ENCODE measurements at regions not wholly inside any gene's neighbourhood (a gene's known extent, or its start where the extent isn't known, plus 50 kb on each side); places are given as distances from the start of the nearest gene placed in this dataset.

GRCh38 chr6:164294047-164294784, 879.7 kb downstream of the QKI start:
- no peak for DNase-seq (ENCODE audit: low read depth)
- no peak overlapping the region for H3K4me3 ChIP-seq (replicated peaks; ENCODE audit: low read depth, low read length)
- no peak for TF ChIP-seq CTCF (IDR thresholded peaks at IDR 0.05; ENCODE audit: low read length, missing control alignments)

GRCh38 chr6:164291224-164291623, 876.7 kb downstream of the QKI start:
- no peak overlapping the region for H3K4me3 ChIP-seq (replicated peaks; ENCODE audit: low read depth, low read length)
- DNase-seq (ENCODE audit: low read depth) = no peak
- TF ChIP-seq CTCF (IDR thresholded peaks at IDR 0.05; ENCODE audit: low read length, missing control alignments) = no peak

GRCh38 chr6:164290101-164290500, 875.6 kb downstream of the QKI start:
- no peak for DNase-seq (ENCODE audit: low read depth)
- H3K4me3 ChIP-seq (replicated peaks; ENCODE audit: low read depth, low read length) = no peak overlapping the region
- no peak for TF ChIP-seq CTCF (IDR thresholded peaks at IDR 0.05; ENCODE audit: low read length, missing control alignments)

GRCh38 chr6:164286011-164286410, 871.5 kb downstream of the QKI start:
- no peak overlapping the region for H3K4me3 ChIP-seq (replicated peaks; ENCODE audit: low read depth, low read length)
- no peak for TF ChIP-seq CTCF (IDR thresholded peaks at IDR 0.05; ENCODE audit: low read length, missing control alignments)
- peak; percentile 40 for DNase-seq (ENCODE audit: low read depth)

- no peak for DNase-seq (ENCODE audit: low read depth)
- H3K4me3 ChIP-seq (replicated peaks; ENCODE audit: low read depth, low read length) = no peak overlapping the region
- no peak for TF ChIP-seq CTCF (IDR thresholded peaks at IDR 0.05; ENCODE audit: low read length, missing control alignments)
These were observed 869.1 kb downstream of the QKI start for GRCh38 chr6:164283574-164283973.

- no peak for DNase-seq (ENCODE audit: low read depth)
- H3K4me3 ChIP-seq (replicated peaks; ENCODE audit: low read depth, low read length) = no peak overlapping the region
- TF ChIP-seq CTCF (IDR thresholded peaks at IDR 0.05; ENCODE audit: low read length, missing control alignments) = no peak
These were observed 861.7 kb downstream of the QKI start for GRCh38 chr6:164276211-164276610.

GRCh38 chr6:164275773-164276172, 861.3 kb downstream of the QKI start:
- no peak for TF ChIP-seq CTCF (IDR thresholded peaks at IDR 0.05; ENCODE audit: low read length, missing control alignments)
- no peak for DNase-seq (ENCODE audit: low read depth)
- no peak overlapping the region for H3K4me3 ChIP-seq (replicated peaks; ENCODE audit: low read depth, low read length)
